Endothelial cell of umbilical vein (primary cell): ENCODE measurements at regions not wholly inside any gene's neighbourhood (a gene's known extent, or its start where the extent isn't known, plus 50 kb on each side); places are given as distances from the start of the nearest gene placed in this dataset.

ENCODE experiments used
- BruUV-seq: library from RNA; stranded (reverse); fragments of 400-500 nt; replicated peaks from 2 replicates; lab custom pipeline; 2021; lab: Mats Ljungman, UMichigan
- CTCF ChIA-PET: fragments of 300-600, 350-600 bp; sonication (Branson Sonifier 250); formaldehyde crosslinking; loops from one replicate; lab custom pipeline; 2021; ENCODE audit warnings: antibody characterized with exemption, inconsistent platforms; lab: Charles Lee
- POLR2A ChIA-PET: fragments of 300-600, 350-600 bp; sonication (Branson Sonifier 250); formaldehyde crosslinking; loops from one replicate; lab custom pipeline; 2021; ENCODE audit warnings: antibody characterized with exemption, inconsistent platforms; lab: Charles Lee
- DNase-seq: peaks from one replicate; pipeline ENCODE4 v3.0.0-alpha.2; 2011; ENCODE audit warnings: low read depth, low spot score
- FAIRE-seq: peaks from 2 replicates; lab custom pipeline; 2011; peaks lifted over from hg19 to GRCh38; lab: Jason Lieb, UNC
- H2AFZ ChIP-seq: 2 replicates; pipeline ENCODE4 v1.6.0; 2012; ENCODE audit warnings: low read depth, low read length, control low read depth, inconsistent platforms
- H3K27ac ChIP-seq: 2 replicates; pipeline ENCODE4 v1.5.1; 2011; ENCODE audit warnings: low read depth, mild to moderate bottlenecking, control low read depth, low read length, moderate library complexity; ENCODE audit not compliant: insufficient read depth
- H3K27me3 ChIP-seq, 2 experiments: 2 replicates each; pipeline versions ENCODE4 v1.6.0 to v1.6.1; 2011; ENCODE audit warnings: low read length in 2 of 2, mixed read lengths in 1 of 2; ENCODE audit not compliant: control insufficient read depth in 2 of 2, insufficient read depth in 2 of 2
- H3K36me3 ChIP-seq, 2 experiments: 2 replicates in 1 of 2; 3 replicates in 1 of 2; pipeline ENCODE4 v1.5.1; 2011; ENCODE audit warnings: low read length in 2 of 2, mild to moderate bottlenecking in 1 of 2, moderate library complexity in 1 of 2; ENCODE audit not compliant: control insufficient read depth in 2 of 2, insufficient read depth in 2 of 2; ENCODE audit errors: extremely low read depth in 1 of 2
- H3K4me1 ChIP-seq: 3 replicates; pipeline ENCODE4 v1.5.1; 2011; ENCODE audit warnings: mild to moderate bottlenecking, low read length; ENCODE audit not compliant: control insufficient read depth, insufficient read depth; ENCODE audit errors: extremely low read depth
- H3K4me2 ChIP-seq: 2 replicates; pipeline ENCODE4 v1.6.1; 2011; ENCODE audit warnings: low read length, control low read depth, mixed read lengths; ENCODE audit not compliant: insufficient read depth
- H3K4me3 ChIP-seq, 3 experiments: fragments of 200-600 bp in 1 of 3; sonication (generic), shearing (Covaris generic) in 1 of 3; replicated peaks in 1 of 3; 2 replicates each; pipeline ENCODE4 v1.5.1; 2011 to 2016; ENCODE audit warnings: control low read depth in 3 of 3, low read length in 3 of 3, mild to moderate bottlenecking in 2 of 3, inconsistent platforms in 1 of 3, low read depth in 1 of 3, moderate library complexity in 1 of 3; ENCODE audit not compliant: insufficient read depth in 1 of 3
- H3K79me2 ChIP-seq: 2 replicates; pipeline ENCODE4 v1.6.0; 2012; ENCODE audit warnings: low read length, inconsistent platforms; ENCODE audit not compliant: control insufficient read depth, insufficient read depth
- H3K9ac ChIP-seq: replicated peaks from 2 replicates; pipeline ENCODE3; 2011; ENCODE audit warnings: low read length, control low read depth; ENCODE audit not compliant: insufficient read depth; ENCODE audit errors: extremely low read depth
- H3K9me1 ChIP-seq: replicated peaks from 3 replicates; pipeline ENCODE4 v1.6.0; 2011; ENCODE audit warnings: mild to moderate bottlenecking, low read length; ENCODE audit not compliant: control insufficient read depth, insufficient read depth; ENCODE audit errors: extremely low read depth
- H3K9me3 ChIP-seq: replicated peaks from 2 replicates; pipeline ENCODE4 v1.5.1; 2012; ENCODE audit warnings: low read length, inconsistent platforms; ENCODE audit not compliant: control insufficient read depth, insufficient read depth
- H4K20me1 ChIP-seq: replicated peaks from 2 replicates; pipeline ENCODE3; 2011; ENCODE audit warnings: mild to moderate bottlenecking, low read length; ENCODE audit not compliant: control insufficient read depth, insufficient read depth; ENCODE audit errors: extremely low read depth
- CTCF ChIP-seq, 2 donors: IDR thresholded peaks; 1 replicate in 1 of 2; 2 replicates in 1 of 2; pipeline ENCODE4 v1.5.1; 2011; ENCODE audit warnings: low read length in 2 of 2, mild to moderate bottlenecking in 2 of 2, moderate library complexity in 2 of 2, control low read depth in 1 of 2, inconsistent platforms in 1 of 2, low read depth in 1 of 2; ENCODE audit not compliant: insufficient read depth in 1 of 2; ENCODE audit errors: extremely low read depth in 1 of 2
- EZH2 ChIP-seq: IDR thresholded peaks from 2 replicates; pipeline ENCODE4 v1.6.1; 2012; ENCODE audit warnings: borderline replicate concordance, low read depth, mild to moderate bottlenecking, moderate library complexity, low read length, inconsistent platforms; ENCODE audit not compliant: severe bottlenecking
- FOS ChIP-seq: IDR thresholded peaks from 2 replicates; pipeline ENCODE4 v1.6.1; 2011; ENCODE audit warnings: mild to moderate bottlenecking, low read length, moderate library complexity, borderline replicate concordance; ENCODE audit not compliant: insufficient read depth
- GATA2 ChIP-seq: IDR thresholded peaks from 2 replicates; pipeline ENCODE4 v1.7.0; 2011; ENCODE audit warnings: low read depth, mild to moderate bottlenecking, moderate library complexity, mixed read lengths, low read length; ENCODE audit not compliant: insufficient read length, insufficient read depth
- JUN ChIP-seq: IDR thresholded peaks from 2 replicates; pipeline ENCODE4 v1.6.1; 2011; ENCODE audit warnings: borderline replicate concordance, low read depth; ENCODE audit not compliant: insufficient read length, insufficient read depth
- MAX ChIP-seq: IDR thresholded peaks from 2 replicates; pipeline ENCODE4 v1.6.1; 2011; ENCODE audit not compliant: insufficient read depth, insufficient read length
- MYC ChIP-seq: IDR thresholded peaks from one replicate; pipeline ENCODE4 v1.6.1; 2011; ENCODE audit warnings: mild to moderate bottlenecking, low read depth, low read length
- POLR2A ChIP-seq: IDR thresholded peaks from 2 replicates; pipeline ENCODE4 v1.6.1; 2012; ENCODE audit warnings: low read depth, mild to moderate bottlenecking, control low read depth, low read length
- POLR2AphosphoS5 ChIP-seq: IDR thresholded peaks from 2 replicates; pipeline ENCODE4 v1.6.1; 2012; ENCODE audit warnings: low read depth, mild to moderate bottlenecking, control low read depth, low read length, moderate library complexity; ENCODE audit not compliant: insufficient read depth
- dilution Hi-C: fragments of 300-500 bp; cut with MboI; formaldehyde crosslinking; loops from one replicate; pipeline ENCODE4 v1.15.0; 2019; ENCODE audit warnings: low sequenced_read_pairs; ENCODE audit not compliant: extremely low pct_ligation_motif_present
- intact Hi-C: fragments of 100-400 bp; cut with micrococcal nuclease; formaldehyde crosslinking; loops from one replicate; pipeline ENCODE4 v1.10.0; 2022

GRCh38 chr6:44699082-44699481 is 311.6 kb downstream of the CDC5L start:
- CTCF ChIA-PET = interaction anchor here (1.5 kb wide), 1 partner anchor 223 kb away, joined by 3 read pairs; no protein-coding TSS in a partner anchor
- DNase-seq (no peak), FAIRE-seq (no peak)
- Histone ChIP-seq H3K27me3 (no peaks in the 10 kb centered on the region), H3K79me2 (no peaks in the 10 kb centered on the region), H2AFZ (no peak overlapping the region), H4K20me1 (no peaks in the 10 kb centered on the region), H3K36me3 (no peaks in the 10 kb centered on the region), H3K9me1 (no peaks in the 10 kb centered on the region), H3K4me2 (no peak overlapping the region), H3K4me1 (no peaks in the 10 kb centered on the region), H3K27ac (no peak overlapping the region), H3K9ac (no peak overlapping the region), H3K9me3 (no peaks in the 10 kb centered on the region), H3K4me3 (no peak overlapping the region)
- intact Hi-C loops = no loop called here
- no peak for TF ChIP-seq CTCF (IDR thresholded peaks at IDR 0.05; ENCODE audit: extremely low read depth in 1 of 2, insufficient read depth in 1 of 2, low read depth in 1 of 2, low read length in 2 of 2)
- TF ChIP-seq MAX = no peak
- no peak for TF ChIP-seq FOS
- TF ChIP-seq POLR2AphosphoS5 = no peak
- no peak for TF ChIP-seq EZH2
- no peak for TF ChIP-seq GATA2
- no peak for TF ChIP-seq POLR2A
- TF ChIP-seq JUN = no peak
- TF ChIP-seq MYC = no peak
- BruUV-seq = no TSS peak
- dilution Hi-C loops = no loop called here
- POLR2A ChIA-PET = no interaction called here
